HL-60 (cell line): ENCODE measurements at regions not wholly inside any gene's neighbourhood (a gene's known extent, or its start where the extent isn't known, plus 50 kb on each side); places are given as distances from the start of the nearest gene placed in this dataset.

ENCODE experiments used
- DNase-seq, 2 experiments: peaks; one replicate each; pipeline ENCODE4 v3.0.0-alpha.2; 2010 to 2020; ENCODE audit warnings: low read depth in 1 of 2, low spot score in 1 of 2
- H3K27ac ChIP-seq: fragments of 250-450 bp; sonication (Bioruptor Pico); replicated peaks from 2 replicates; pipeline ENCODE4 v1.5.1; 2020; ENCODE audit warnings: mild to moderate bottlenecking, moderate library complexity
- H3K27me3 ChIP-seq: fragments of 250-450 bp; sonication (Bioruptor Pico); 2 replicates; pipeline ENCODE4 v1.5.1; 2021; ENCODE audit warnings: mild to moderate bottlenecking, moderate library complexity; ENCODE audit not compliant: insufficient read depth, poor library complexity, severe bottlenecking
- H3K4me3 ChIP-seq: replicated peaks from 2 replicates; pipeline ENCODE4 v1.5.1; 2011; ENCODE audit warnings: mild to moderate bottlenecking, control low read depth, low read length; ENCODE audit not compliant: insufficient read depth
- GABPA ChIP-seq: IDR thresholded peaks from 2 replicates; pipeline ENCODE4 v1.6.1; 2012; ENCODE audit warnings: low read depth
- POLR2AphosphoS5 ChIP-seq: IDR thresholded peaks from 2 replicates; pipeline ENCODE4 v1.6.1; 2012; ENCODE audit warnings: low read depth
- SPI1 ChIP-seq: IDR thresholded peaks from 2 replicates; pipeline ENCODE4 v1.6.1; 2012; ENCODE audit warnings: low read depth, mild to moderate bottlenecking, borderline replicate concordance
- TF ChIP-seq, protein P1 (sequence below): IDR thresholded peaks from one replicate; pipeline ENCODE4 v1.5.1; 2011; ENCODE audit warnings: low read length, control low read depth, inconsistent platforms; ENCODE audit not compliant: insufficient read depth
- TF ChIP-seq, protein P2 (sequence below): IDR thresholded peaks from 2 replicates; pipeline ENCODE4 v1.6.1; 2012; ENCODE audit warnings: low read depth; ENCODE audit not compliant: insufficient replicate concordance

DNA sequence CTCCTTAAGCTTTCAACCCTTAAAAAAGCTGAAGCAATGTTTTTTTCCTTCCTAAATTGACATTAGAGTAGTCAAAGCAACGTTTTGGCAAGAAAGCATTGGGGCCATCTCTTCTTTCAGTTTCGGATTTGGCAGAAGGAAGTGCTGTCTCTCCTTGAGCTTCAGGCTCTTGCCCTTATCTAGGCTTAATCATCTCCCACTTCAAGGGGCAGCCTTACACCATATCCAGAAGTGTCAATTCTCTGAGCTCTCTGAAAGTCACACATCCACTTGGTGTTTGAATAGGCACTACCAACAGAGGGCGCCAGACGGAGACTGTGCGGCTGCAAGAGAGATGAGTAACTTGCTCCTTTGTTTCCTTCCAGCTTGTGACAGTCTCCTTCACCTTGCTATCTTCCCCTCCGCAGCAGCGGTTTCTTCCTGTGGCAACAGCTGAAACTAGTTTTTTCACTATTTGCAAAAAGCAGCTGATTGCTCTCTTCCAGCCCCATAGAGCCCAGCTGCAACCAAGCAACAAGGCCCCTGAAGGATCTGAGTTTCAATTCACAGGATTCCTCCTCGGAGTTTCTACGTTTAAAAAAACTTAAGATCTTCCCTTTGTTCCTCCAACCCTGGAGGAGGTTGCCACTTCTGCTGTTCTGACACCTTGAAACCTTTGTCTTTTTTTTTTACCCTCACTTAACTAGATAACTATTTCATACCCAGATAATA lies 147.0 kb upstream of the SLCO3A1 start:
- Histone ChIP-seq H3K27ac (no peak overlapping the region), H3K27me3 (peaks cover 2% of the 10 kb centered on the region), H3K4me3 (no peak overlapping the region)
- DNase-seq, result peak; percentile 43 to 83
- no peak; the same call in 1 of the 2 replicates for TF ChIP-seq SPI1
- TF ChIP-seq, protein P1, sequence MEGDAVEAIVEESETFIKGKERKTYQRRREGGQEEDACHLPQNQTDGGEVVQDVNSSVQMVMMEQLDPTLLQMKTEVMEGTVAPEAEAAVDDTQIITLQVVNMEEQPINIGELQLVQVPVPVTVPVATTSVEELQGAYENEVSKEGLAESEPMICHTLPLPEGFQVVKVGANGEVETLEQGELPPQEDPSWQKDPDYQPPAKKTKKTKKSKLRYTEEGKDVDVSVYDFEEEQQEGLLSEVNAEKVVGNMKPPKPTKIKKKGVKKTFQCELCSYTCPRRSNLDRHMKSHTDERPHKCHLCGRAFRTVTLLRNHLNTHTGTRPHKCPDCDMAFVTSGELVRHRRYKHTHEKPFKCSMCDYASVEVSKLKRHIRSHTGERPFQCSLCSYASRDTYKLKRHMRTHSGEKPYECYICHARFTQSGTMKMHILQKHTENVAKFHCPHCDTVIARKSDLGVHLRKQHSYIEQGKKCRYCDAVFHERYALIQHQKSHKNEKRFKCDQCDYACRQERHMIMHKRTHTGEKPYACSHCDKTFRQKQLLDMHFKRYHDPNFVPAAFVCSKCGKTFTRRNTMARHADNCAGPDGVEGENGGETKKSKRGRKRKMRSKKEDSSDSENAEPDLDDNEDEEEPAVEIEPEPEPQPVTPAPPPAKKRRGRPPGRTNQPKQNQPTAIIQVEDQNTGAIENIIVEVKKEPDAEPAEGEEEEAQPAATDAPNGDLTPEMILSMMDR, result peak; percentile 96

DNA sequence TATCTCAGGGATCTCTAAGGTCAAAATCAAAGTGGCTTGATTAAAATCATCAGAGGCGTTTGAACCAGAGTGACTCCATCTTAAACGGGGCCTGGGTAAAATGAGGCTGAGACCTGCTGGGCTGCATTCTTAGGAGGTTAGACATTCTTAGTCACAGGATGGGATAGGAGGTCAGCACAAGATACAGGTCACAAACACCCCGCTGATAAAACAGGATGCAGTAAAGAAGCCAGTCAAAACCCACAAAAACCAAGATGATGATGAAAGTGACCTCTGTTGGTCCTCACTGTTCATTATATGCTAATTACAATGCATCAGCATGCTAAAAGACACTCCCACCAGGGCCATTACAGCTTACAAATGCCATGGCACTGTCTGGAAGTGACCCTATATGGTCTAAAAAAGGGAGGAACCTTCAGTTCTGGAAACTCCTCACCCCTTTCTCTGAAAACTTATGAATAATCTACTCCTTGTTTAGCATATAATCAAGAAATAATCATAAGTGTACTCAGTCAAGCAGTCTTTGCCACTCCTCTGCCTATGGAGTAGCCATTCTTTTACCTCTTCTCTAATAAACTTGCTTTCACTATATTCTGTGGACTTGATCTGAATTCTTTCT lies 143.3 kb upstream of the SLCO3A1 start:
- TF ChIP-seq SPI1 (no peak), POLR2AphosphoS5 (no peak), GABPA (no peak)
- TF ChIP-seq, protein P2, sequence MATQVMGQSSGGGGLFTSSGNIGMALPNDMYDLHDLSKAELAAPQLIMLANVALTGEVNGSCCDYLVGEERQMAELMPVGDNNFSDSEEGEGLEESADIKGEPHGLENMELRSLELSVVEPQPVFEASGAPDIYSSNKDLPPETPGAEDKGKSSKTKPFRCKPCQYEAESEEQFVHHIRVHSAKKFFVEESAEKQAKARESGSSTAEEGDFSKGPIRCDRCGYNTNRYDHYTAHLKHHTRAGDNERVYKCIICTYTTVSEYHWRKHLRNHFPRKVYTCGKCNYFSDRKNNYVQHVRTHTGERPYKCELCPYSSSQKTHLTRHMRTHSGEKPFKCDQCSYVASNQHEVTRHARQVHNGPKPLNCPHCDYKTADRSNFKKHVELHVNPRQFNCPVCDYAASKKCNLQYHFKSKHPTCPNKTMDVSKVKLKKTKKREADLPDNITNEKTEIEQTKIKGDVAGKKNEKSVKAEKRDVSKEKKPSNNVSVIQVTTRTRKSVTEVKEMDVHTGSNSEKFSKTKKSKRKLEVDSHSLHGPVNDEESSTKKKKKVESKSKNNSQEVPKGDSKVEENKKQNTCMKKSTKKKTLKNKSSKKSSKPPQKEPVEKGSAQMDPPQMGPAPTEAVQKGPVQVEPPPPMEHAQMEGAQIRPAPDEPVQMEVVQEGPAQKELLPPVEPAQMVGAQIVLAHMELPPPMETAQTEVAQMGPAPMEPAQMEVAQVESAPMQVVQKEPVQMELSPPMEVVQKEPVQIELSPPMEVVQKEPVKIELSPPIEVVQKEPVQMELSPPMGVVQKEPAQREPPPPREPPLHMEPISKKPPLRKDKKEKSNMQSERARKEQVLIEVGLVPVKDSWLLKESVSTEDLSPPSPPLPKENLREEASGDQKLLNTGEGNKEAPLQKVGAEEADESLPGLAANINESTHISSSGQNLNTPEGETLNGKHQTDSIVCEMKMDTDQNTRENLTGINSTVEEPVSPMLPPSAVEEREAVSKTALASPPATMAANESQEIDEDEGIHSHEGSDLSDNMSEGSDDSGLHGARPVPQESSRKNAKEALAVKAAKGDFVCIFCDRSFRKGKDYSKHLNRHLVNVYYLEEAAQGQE, result no peak
- TF ChIP-seq, protein P1, result no peak
- no peak for DNase-seq
- H3K27me3 ChIP-seq, result peaks cover 2% of the 10 kb centered on the region
- no peak overlapping the region for H3K27ac ChIP-seq
- no peak overlapping the region for H3K4me3 ChIP-seq

DNA sequence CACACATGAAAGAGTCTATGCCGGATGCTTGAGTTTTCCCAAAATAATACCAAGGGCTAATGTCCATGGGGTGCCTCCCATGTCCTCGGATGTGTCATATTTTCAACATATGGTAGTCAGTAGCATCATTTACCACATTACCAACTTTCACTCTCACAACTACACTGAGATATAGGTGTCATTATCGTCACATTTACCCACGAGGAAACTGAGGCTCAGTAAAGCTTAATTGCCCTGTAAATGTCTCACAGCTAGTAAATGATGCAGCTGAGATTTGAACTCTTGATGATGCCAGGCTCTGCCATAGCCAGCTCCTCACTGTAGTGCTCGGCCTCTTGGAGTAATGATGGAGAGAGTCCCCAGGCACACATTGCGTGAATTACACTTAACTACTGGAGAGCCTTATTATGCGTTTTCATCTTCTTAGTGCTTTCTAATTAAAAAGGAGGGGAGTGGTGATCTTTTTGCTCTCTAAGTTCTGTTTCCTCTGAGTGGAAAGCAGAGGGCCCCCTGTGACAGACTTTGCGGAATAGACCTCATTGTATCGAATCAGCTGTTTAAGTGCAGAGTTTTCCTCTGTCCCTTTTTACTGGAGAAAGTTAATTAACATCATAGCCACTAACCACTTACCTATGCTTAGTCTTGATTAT lies 142.0 kb upstream of the SLCO3A1 start:
- Histone ChIP-seq H3K4me3 (no peak overlapping the region), H3K27me3 (peaks cover 2% of the 10 kb centered on the region), H3K27ac (no peak overlapping the region)
- TF ChIP-seq GABPA, result no peak
- TF ChIP-seq POLR2AphosphoS5, result no peak
- TF ChIP-seq, protein P1, result no peak
- no peak for TF ChIP-seq SPI1
- TF ChIP-seq, protein P2, result no peak
- DNase-seq, result no peak
